GM21360 (cell line): ENCODE measurements at regions not wholly inside any gene's neighbourhood (a gene's known extent, or its start where the extent isn't known, plus 50 kb on each side); places are given as distances from the start of the nearest gene placed in this dataset.

Experiments
- ATAC-seq: cut with Tn5 transposase; IDR thresholded peaks from one replicate; pipeline ENCODE4 v1.9.1; 2021; ENCODE audit warnings: mild to moderate bottlenecking, moderate library complexity; ENCODE audit not compliant: unreplicated experiment

GRCh38 chr21:32881458-32881857 lies 109.9 kb upstream of the PAXBP1 start:
- ATAC-seq: no peak

DNA sequence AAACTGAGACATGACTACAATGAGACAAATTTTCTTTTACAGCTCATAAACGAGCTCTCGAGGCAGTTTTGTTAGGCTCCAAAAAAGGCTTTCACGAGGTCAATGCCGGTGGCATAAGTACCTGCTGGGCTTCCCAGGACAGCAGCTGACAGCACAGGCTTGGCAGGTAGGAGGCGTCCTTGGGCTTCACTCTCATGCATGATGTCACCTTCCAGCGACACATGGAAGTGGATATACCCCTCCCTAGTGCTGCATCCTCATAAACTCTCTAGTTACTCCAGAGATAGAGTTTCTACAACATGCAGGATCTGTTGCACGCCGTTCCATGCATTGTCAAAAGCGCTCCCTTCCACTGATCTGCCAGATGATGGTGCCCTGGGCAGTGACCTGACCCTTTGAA lies 112.5 kb upstream of the PAXBP1 start:
- ATAC-seq: no peak

DNA sequence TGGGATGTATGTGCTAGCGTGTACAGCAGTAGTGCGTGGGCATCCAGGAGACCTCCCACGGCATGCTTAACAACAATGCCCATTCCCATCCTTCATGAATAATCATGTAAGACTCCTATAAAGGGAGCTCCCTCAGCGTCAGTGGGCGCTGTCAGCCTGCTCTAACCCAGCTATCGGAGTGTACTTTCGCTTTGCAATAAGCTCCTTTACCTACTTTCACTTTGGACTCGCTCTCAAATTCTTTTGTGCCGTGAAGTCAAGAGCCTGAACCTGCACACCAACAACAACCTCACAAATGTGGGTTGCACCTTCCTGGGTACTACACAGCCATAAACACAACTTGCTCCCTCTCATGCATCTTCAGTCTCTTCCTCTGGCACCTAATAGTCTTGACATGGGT lies 114.8 kb upstream of the PAXBP1 start:
- no peak for ATAC-seq

- ATAC-seq: no peak
Observed at GRCh38 chr21:32887026-32887425, 115.5 kb upstream of the PAXBP1 start.

GRCh38 chr21:32888971-32889370 lies 117.4 kb upstream of the PAXBP1 start:
- no peak for ATAC-seq

DNA sequence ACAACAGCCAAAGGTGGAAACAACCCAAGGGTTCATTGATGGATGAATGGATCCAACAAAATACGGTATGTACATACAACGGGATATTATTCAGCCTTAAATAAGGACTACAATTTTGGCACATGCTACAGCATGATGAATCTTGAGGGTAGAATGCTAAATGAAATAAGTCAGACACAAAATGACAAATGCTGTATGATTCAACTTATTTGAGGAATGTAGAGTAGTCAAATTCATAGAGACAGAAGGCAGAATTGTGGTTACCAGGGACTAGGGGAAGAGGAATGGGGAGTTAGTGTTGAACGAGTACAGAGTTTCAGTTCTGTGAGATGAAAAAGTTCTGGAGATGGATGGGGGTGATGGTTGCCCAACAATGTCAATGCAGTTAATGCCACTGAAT lies 118.0 kb upstream of the PAXBP1 start:
- ATAC-seq: no peak

GRCh38 chr21:32894321-32894720 lies 122.8 kb upstream of the PAXBP1 start:
- ATAC-seq: no peak

DNA sequence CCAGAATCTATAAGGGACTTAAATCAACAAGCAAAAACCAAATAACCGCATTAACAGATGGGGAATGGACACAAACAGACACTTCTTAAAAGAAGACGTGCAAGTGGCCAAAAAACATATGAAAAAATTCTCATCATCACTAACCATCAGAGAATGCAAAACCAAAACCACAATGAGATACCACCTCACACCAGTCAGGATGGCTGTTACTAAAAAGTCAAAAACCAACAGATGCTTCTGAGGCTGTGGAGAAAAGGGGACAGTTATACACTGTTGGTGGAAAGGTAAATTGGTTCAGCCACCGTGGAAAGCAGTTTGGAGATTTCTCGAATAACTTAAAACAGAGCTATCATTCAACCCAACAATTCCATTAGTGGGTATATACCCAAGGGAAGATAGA lies 124.9 kb upstream of the OLIG2 start:
- no peak for ATAC-seq

DNA sequence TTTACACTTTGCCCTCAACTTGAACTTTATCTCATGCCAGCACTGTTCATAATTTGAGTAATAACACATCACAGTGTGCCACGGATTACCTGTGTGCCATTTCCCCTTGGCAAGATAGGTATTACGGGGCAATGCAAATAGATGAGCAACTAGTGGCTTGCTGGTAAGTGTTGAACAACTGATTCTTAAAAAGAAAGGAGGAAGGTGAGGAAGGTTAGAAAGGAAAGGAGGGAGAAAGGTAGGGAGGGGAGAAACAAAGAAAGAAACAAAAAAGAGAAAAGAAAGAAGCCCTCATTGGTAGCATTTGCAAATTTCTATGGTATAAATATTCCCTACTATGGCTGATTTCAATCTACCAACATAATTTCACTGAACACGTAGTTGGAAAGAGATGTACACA lies 118.2 kb upstream of the OLIG2 start:
- ATAC-seq: no peak

DNA sequence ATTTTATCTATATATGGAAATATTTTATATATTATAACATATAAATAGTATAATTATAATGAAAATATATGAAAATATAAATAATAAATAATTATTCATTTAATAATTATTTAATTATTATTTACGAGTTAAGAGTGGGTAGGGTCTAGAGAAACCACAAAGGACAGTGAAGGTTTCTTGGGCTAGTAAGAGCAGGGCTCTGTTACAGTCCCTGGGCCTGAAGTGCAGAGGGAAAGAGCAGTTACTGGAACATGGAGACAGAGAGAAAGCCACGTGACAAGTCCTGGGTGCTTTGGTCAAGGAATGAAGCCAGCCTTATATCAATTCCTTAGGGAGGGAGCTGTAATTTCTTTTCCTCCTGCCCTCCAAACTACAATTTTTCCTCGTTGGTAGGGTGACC lies 117.2 kb upstream of the OLIG2 start:
- no peak for ATAC-seq

DNA sequence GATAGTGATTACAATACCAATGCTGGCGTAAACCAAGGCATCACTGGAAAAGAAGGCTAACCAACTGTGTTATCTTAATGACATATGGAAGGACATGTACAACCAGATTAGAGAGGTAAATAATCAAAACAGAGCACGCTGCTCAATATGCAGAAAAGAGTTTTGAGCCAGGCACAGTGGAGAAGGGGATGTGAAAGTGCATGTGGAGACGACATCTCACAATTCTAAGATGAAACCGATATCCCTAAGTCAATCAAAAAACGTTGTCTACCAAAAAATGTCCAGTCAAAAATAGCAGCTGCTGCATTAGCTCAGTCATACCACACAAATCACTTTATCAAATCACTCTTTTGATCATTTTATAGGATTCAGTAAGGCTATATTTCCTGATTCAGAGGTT lies 116.3 kb upstream of the OLIG2 start:
- ATAC-seq: no peak

GRCh38 chr21:32914424-32915039 lies 111.2 kb upstream of the OLIG2 start:
- ATAC-seq: no peak

DNA sequence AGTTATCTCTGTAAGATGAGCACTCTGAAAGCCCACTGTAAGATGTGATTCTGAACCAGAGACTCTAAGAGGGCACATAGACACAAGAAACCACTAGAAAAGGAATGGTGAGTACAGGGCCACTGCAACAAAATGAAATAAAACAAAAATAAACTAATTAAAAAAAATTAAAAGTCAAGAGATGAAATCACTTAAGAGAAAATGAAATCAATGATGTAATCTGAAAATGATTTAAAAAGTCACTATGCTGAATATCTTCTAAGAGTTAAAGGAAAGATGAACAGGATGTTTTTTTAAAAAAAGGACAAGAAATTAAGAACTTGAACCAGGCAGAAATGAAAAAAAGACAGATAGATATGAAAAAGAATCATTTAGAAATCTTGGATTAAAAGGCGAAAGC lies 110.6 kb upstream of the OLIG2 start:
- no peak for ATAC-seq

- ATAC-seq: no peak
Observed at GRCh38 chr21:32916088-32916487, 109.6 kb upstream of the OLIG2 start.

DNA sequence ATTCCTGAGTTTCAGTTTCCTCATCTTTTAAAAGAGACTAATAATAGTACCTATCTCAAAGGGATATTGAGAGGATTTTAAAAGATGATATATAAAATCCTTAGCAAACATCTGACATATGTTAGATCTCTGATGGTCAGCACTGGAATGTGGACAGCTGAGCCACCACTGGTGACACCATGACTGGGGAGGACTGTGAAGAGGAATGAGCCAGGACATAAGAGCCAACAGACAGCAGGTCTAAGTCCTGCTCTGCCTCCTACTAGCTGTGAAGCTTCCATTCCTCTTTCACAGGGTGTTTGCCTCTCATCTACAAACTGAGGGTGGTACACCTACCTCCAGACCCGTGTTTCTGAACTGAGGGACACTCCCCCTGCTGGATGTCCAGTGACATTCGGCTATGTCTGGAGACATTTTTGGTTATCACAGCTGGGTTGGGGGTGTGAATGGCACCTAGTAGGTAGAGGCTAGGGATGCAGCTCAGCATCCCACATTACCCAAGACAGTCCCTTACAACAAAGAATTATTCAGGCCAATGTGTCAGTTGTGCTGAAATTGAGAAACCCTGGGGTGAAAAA lies 109.1 kb upstream of the OLIG2 start:
- ATAC-seq: no peak

- ATAC-seq: no peak
Observed at GRCh38 chr21:32917362-32918135, 108.2 kb upstream of the OLIG2 start.

GRCh38 chr21:32918478-32919120 lies 107.1 kb upstream of the OLIG2 start:
- ATAC-seq: no peak

DNA sequence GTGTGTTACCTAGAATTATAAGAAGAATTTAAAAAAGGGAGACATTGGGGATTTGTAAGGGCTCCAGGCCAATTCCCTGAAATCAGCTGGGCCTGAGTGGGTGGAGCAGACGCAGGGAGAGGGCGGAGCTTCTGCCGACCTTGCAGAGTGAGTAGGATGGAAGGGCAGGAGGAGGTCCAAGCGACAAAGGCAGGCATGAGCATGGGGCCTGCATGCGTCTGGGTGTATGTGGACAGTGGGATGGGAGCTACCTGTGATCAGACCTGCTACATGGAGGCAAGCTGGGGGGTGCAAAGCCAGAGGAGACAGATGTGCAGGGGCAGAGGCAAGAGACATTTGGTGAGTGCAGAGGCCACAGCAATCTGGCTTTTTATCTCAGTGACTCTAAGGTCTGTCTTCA lies 105.3 kb upstream of the OLIG2 start:
- no peak for ATAC-seq

DNA sequence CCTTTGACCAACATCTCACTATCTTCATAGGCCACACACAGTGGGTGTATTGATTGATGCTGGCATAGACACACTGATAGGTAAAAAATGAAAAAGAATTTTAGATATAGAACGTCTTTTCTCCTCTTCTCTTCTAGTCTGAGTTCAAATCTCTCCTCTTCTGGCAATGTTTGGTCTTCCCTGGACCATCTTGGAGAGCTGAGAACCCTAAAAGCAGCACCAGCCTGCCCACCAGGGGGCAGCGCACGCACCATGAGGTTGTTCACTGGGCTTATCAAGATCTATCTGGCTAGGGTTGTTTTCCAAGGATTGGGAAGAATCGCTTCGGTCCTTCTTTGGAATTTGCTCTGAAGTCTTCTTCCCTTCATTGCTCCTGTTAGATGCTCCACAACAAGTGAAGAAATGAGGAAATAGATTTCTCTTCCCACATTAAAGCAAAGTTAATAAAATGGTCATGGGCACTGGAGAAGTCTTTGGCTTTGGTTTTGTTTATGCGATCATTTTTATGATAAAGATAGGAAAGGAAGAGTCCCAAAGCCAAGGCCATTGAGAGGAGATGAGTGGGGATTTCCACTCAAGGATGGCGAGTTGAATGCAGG lies 104.0 kb upstream of the OLIG2 start:
- ATAC-seq: no peak

DNA sequence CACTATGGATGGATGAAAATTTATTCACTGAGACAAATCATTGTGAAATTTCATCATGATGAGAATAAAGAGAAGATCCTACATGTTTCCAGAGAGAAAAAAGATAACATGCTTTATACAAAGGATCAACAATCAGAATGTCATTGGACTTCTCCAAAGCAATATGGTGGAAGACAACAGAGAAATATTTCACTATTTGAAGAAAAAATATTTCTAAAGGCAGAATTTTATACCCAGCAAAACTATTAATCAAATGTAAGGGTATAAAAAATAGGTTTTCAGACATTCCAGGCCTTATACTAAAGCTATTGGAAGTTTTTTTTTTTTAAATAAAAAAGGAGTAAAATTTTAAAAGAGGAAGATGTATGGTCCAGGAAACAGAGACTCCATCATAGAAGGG lies 100.6 kb upstream of the OLIG2 start:
- ATAC-seq: no peak

DNA sequence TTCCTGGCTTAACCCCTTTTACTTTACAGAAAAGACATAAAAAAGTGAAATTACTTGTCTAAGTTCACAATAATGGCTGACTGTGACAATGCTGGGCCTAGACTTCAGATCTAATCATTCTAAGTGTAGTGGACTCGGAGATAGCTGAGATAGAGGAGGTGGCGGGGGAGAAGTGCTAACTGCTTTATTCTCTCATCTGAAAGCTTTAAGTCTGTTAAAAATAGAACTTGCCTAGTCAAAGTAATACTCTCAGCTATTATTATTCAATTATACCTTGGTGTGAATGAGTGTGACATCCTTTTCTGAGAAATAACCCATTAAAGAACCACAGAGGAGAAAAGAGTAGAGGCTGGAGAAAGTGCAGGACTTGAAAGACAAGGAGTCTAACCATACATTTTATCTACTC lies 96.1 kb upstream of the OLIG2 start:
- peak; percentile 41 for ATAC-seq

GRCh38 chr21:32930673-32931072 lies 95.1 kb upstream of the OLIG2 start:
- ATAC-seq: no peak
